T-cell (primary cell): ENCODE measurements at regions not wholly inside any gene's neighbourhood (a gene's known extent, or its start where the extent isn't known, plus 50 kb on each side); places are given as distances from the start of the nearest gene placed in this dataset.

ENCODE experiments used
- ATAC-seq, 4 experiments: fragments of 200-7000 bp in 3 of 4; fragments of 150-1000 bp in 1 of 4; cut with Tn5 transposase; replicated peaks in 1 of 4; 1 replicate in 3 of 4; 2 replicates in 1 of 4; pipeline ENCODE4 v1.10.0; 2021; ENCODE audit warnings: moderate library complexity in 3 of 4, mild to moderate bottlenecking in 2 of 4, moderate number of reproducible peaks in 1 of 4
- CTCF ChIA-PET, 2 donors: fragments of 300-600 bp; sonication (Branson Sonifier 250); formaldehyde crosslinking; loops; one replicate each; lab custom pipeline; 2022; ENCODE audit warnings: antibody characterized with exemption in 2 of 2; lab: Charles Lee
- POLR2A ChIA-PET, 2 donors: fragments of 300-600 bp; sonication (Branson Sonifier 250); formaldehyde crosslinking; loops; one replicate each; lab custom pipeline; 2022; ENCODE audit warnings: antibody characterized with exemption in 2 of 2; lab: Charles Lee
- DNase-seq, 35 experiments: peaks; one replicate each; pipeline versions ENCODE4 v3.0.0 to v3.0.0-alpha.2; 2013 to 2023
- H3K27ac ChIP-seq: one replicate; pipeline ENCODE4 v1.5.1; 2013; ENCODE audit warnings: low read length
- H3K27me3 ChIP-seq, 2 experiments: replicated peaks in 1 of 2; 1 replicate in 1 of 2; 2 replicates in 1 of 2; pipeline versions ENCODE4 v1.6.1 to v1.7.0; 2013; ENCODE audit warnings: low read length in 1 of 2, mixed read lengths in 1 of 2; ENCODE audit not compliant: control insufficient read depth in 2 of 2, insufficient read depth in 2 of 2; ENCODE audit errors: extremely low read depth in 1 of 2
- H3K36me3 ChIP-seq, 2 donors: 1 replicate in 1 of 2; 2 replicates in 1 of 2; pipeline versions ENCODE4 v1.6.1 to v1.7.0; 2013; ENCODE audit warnings: low read length in 1 of 2; ENCODE audit not compliant: control insufficient read depth in 2 of 2, insufficient read depth in 1 of 2; ENCODE audit errors: extremely low read depth in 1 of 2
- H3K4me1 ChIP-seq, 2 experiments: 1 replicate in 1 of 2; 2 replicates in 1 of 2; pipeline versions ENCODE4 v1.6.1 to v1.7.0; 2013; ENCODE audit warnings: low read length in 2 of 2, mixed read lengths in 1 of 2; ENCODE audit not compliant: insufficient read depth in 2 of 2, control insufficient read depth in 1 of 2; ENCODE audit errors: extremely low read depth in 1 of 2
- H3K4me3 ChIP-seq, 2 donors: 1 replicate in 1 of 2; 2 replicates in 1 of 2; pipeline versions ENCODE4 v1.5.1 to v1.7.0; 2013; ENCODE audit warnings: mild to moderate bottlenecking in 2 of 2, low read length in 1 of 2, moderate library complexity in 1 of 2; ENCODE audit not compliant: control insufficient read depth in 1 of 2; ENCODE audit errors: extremely low read depth in 1 of 2
- H3K9me3 ChIP-seq: 2 replicates; pipeline ENCODE4 v1.7.0; 2013
- H3K27ac Mint-ChIP-seq, 2 donors: one replicate each; pipeline ENCODE4 v1.8.0; 2020 to 2021; ENCODE audit warnings: mild to moderate bottlenecking in 2 of 2, mixed read lengths in 2 of 2
- H3K27me3 Mint-ChIP-seq, 2 donors: one replicate each; pipeline ENCODE4 v1.8.0; 2021 to 2022; ENCODE audit warnings: mixed read lengths in 2 of 2
- H3K36me3 Mint-ChIP-seq: one replicate; pipeline ENCODE4 v1.8.0; 2021; ENCODE audit warnings: mixed read lengths
- H3K4me1 Mint-ChIP-seq, 3 donors: one replicate each; pipeline ENCODE4 v1.8.0; 2020 to 2022; ENCODE audit warnings: mixed read lengths in 3 of 3, mild to moderate bottlenecking in 1 of 3
- H3K4me3 Mint-ChIP-seq, 3 donors: one replicate each; pipeline ENCODE4 v1.8.0; 2020 to 2022; ENCODE audit warnings: mild to moderate bottlenecking in 3 of 3, mixed read lengths in 3 of 3, moderate library complexity in 3 of 3
- H3K9me3 Mint-ChIP-seq, 3 donors: one replicate each; pipeline ENCODE4 v1.8.0; 2020 to 2022; ENCODE audit warnings: mixed read lengths in 3 of 3
- WGBS: methylation state at CpG from one replicate; pipeline ENCODE4 v1.1.5; 2013; ENCODE audit warnings: missing lambda C conversion rate; ENCODE audit not compliant: insufficient coverage; 5-methylcytosine and 5-hydroxymethylcytosine counted together

DNA sequence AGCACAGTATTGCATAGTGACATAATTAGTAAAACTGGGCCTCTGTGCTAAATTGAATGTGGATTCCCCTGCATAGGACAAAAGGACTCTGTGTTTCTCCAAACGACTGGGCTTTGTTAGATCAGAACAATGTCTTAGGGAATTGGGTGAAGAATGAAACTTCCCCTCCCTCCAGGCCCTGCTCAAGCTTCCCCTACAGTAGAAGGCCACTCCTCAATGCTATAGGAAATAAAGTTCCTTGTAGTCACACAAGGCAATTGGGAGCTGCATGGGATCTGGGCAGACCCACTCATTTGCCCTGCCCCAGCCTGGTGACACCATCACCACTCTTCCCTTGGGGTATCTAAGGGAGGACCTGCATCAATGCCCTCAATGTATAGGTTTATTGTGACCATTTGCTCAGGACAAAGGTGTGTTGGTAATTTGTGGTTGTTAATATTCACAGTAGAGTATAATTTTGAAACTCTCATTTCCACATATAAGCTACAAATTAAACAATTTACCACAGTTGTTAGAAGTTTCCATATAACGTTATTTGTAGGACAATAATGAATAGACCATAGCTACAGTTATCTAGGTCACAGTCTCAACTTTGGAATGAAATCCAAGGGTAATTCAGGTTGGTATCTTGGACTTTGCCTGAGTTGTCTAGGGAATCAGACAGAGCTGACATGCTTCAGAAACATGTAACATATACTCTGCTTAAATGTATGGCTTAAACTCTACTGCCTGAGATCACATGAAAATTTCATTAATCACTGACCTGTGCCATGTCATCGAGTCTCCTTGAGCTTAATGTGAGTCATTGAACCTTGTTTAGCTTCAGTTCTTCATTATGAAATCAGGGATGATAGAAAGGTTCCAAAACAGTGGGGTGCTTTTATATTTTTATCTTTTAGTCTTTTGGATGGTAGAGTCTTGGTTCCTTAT is 64.8 kb upstream of the DARS1 start:
- POLR2A ChIA-PET = no interaction called here
- Mint-ChIP-seq H3K27ac (peak overlapping the region; percentile 95 to 96), H3K36me3 (no peaks in the 10 kb centered on the region), H3K4me1 (peaks cover 87 to 93% (median 90%) of the 10 kb centered on the region in 3 donors), H3K4me3 (peak overlapping the region in 1 of 3 donors; percentile 65), H3K9me3 (peaks cover 0 to 4% (median 0%) of the 10 kb centered on the region in 3 donors), H3K27me3 (no peaks in the 10 kb centered on the region)
- WGBS = no CpG with 5 or more reads among the region's 3 CpGs
- no peaks in the 10 kb centered on the region for H3K27me3 ChIP-seq
- no peak overlapping the region for H3K4me3 ChIP-seq
- H3K27ac ChIP-seq = peak overlapping the region; percentile 70
- peaks cover 34 to 48% of the 10 kb centered on the region in 2 experiments for H3K4me1 ChIP-seq
- H3K36me3 ChIP-seq = no peaks in the 10 kb centered on the region
- CTCF ChIA-PET = interaction anchor here in 1 of 2 donors (0.8 to 1.3 kb wide), 3 partner anchors 86 to 332 kb away, joined by 3 read pairs; no protein-coding TSS in a partner anchor
- H3K9me3 ChIP-seq = no peaks in the 10 kb centered on the region
- DNase-seq = no peak
- ATAC-seq = no peak

DNA sequence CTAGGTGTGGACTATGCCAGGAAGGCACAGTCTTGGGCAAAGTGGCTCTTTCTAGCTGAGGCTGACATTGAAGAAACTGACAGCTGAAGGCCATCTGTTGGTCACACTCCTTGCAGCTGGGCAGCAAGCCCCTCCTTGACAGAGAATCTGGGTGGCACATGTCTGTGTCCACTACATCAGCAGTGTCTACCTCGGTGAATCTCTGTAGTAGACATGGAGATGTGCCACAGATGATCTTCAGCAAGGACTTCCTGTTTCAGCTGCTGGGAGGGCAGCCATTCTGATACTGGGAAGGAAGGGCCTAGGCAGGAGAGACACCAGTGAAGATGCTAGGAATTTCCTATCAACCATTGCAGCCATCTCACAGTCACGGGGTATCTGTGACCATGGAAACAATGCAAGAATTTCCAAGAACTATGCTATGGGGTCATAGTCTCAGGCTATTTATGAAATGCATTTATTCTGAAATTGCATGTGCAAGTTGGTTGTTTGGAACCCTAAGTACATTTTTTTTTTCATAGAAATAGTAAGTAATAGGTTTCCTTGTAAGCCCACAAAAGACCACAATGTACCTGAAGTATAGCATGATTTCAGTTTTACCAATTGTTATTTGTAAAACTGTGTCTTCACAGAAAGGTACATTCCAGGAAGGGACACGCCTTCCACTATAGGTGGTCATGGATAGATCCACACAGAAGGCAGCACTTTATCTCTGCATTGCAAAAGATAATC is 63.8 kb upstream of the DARS1 start:
- no peaks in the 10 kb centered on the region for H3K36me3 Mint-ChIP-seq
- no peak for DNase-seq
- peak overlapping the region; percentile 95 to 96 for H3K27ac Mint-ChIP-seq
- H3K4me3 Mint-ChIP-seq = peak overlapping the region in 2 of 3 donors; percentile 9 to 65
- POLR2A ChIA-PET = interaction anchor here in 1 of 2 donors (0.5 kb wide), 1 partner anchor 39 kb away, joined by 4 read pairs; no protein-coding TSS in a partner anchor
- H3K27me3 ChIP-seq = no peaks in the 10 kb centered on the region
- CTCF ChIA-PET = interaction anchor here in 1 of 2 donors (0.7 kb wide), 1 partner anchor 13 kb away, joined by 4 read pairs; no protein-coding TSS in a partner anchor
- H3K27ac ChIP-seq = peak overlapping the region; percentile 40
- H3K4me1 ChIP-seq = peaks cover 35 to 39% of the 10 kb centered on the region in 2 experiments
- H3K36me3 ChIP-seq = no peaks in the 10 kb centered on the region
- H3K9me3 ChIP-seq = no peaks in the 10 kb centered on the region
- peaks cover 0 to 6% (median 0%) of the 10 kb centered on the region in 3 donors for H3K9me3 Mint-ChIP-seq
- peak in 3 of 4 experiments; percentile 16 to 25 (median 22) for ATAC-seq
- no peak overlapping the region for H3K4me3 ChIP-seq
- WGBS = 57% methylated on average over 1 of the region's 3 CpGs
- peaks cover 82 to 93% (median 87%) of the 10 kb centered on the region in 3 donors for H3K4me1 Mint-ChIP-seq
- H3K27me3 Mint-ChIP-seq = no peaks in the 10 kb centered on the region

DNA sequence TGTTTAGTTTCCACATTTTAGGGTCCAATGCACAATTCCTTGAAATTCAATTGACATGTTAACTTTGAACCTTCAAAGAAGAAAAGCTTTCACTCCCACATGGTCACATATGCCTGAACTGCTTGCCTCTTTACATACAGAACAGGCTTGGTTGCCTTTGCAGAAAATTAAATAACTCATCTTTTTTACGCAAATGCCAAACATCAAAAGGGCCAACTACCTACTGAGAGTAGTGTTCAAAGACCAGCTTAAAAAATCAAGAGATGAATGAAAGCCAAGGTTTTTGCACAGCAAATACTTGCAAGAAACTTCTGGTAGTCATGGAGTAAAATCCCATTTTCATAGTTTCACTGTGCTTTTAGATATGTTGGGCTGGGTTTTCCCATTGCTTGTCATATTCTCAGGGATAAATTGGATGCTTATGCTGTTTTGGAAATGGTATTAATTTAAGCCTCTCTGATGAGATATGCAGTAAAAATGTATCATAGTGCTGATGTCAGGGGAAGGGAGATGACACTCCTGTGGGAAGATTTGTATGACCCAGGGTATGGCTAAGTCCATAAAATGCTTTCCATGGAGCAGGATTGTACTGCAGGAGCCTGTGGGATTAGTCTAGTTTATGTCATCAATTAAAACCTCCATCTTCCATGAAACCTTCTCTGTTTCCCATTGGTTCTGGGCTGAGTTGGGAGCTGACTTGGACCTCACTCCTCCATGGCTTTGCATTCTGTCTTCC is 60.6 kb upstream of the DARS1 start:
- no CpG with 5 or more reads among the region's 1 CpG for WGBS
- DNase-seq (no peak), ATAC-seq (peak in 1 of 4 experiments; percentile 63)
- Histone ChIP-seq H3K4me3 (no peak overlapping the region), H3K9me3 (no peaks in the 10 kb centered on the region), H3K36me3 (no peaks in the 10 kb centered on the region), H3K27me3 (no peaks in the 10 kb centered on the region), H3K4me1 (peaks cover 20 to 25% of the 10 kb centered on the region in 2 experiments), H3K27ac (no peak overlapping the region)
- H3K4me1 Mint-ChIP-seq = peaks cover 55 to 66% (median 61%) of the 10 kb centered on the region in 3 donors
- no peak overlapping the region for H3K27ac Mint-ChIP-seq
- no peaks in the 10 kb centered on the region for H3K36me3 Mint-ChIP-seq
- H3K27me3 Mint-ChIP-seq = no peaks in the 10 kb centered on the region
- POLR2A ChIA-PET = no interaction called here
- CTCF ChIA-PET = interaction anchor here (0.6 to 1.2 kb wide), 2 partner anchors 10 to 17 kb away, joined by 3 to 5 read pairs; no protein-coding TSS in a partner anchor
- no peak overlapping the region for H3K4me3 Mint-ChIP-seq
- peaks cover 0 to 6% (median 0%) of the 10 kb centered on the region in 3 donors for H3K9me3 Mint-ChIP-seq

DNA sequence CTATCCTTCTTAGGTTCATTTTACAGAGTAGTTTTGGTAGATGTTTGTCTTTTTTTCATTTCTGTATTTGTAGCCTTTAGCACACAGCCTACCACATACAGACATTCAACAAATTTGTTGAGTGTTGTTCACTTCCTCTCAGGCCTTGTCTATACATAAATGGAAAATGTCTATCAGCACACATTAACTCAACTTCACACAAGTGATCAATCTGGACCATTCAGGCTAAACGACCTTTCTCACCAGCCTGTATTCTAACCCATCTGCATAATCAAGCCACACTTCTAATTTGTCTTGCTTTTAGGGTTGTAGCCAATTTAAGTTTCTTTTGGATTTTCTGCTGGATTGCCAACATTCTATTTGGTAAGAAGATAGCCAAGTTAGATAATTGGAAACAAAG is 59.9 kb upstream of the DARS1 start:
- H3K4me3 Mint-ChIP-seq = no peak overlapping the region
- no peaks in the 10 kb centered on the region for H3K27me3 Mint-ChIP-seq
- ChIA-PET CTCF (interaction anchor here in 1 of 2 donors (0.6 kb wide), 1 partner anchor 18 kb away, joined by 3 read pairs; no protein-coding TSS in a partner anchor), POLR2A (no interaction called here)
- H3K4me1 ChIP-seq = peaks cover 18 to 19% of the 10 kb centered on the region in 2 experiments
- H3K27ac ChIP-seq = no peak overlapping the region
- H3K4me3 ChIP-seq = no peak overlapping the region
- H3K36me3 ChIP-seq = no peaks in the 10 kb centered on the region
- H3K36me3 Mint-ChIP-seq = no peaks in the 10 kb centered on the region
- H3K27ac Mint-ChIP-seq = no peak overlapping the region
- H3K9me3 Mint-ChIP-seq = peaks cover 0 to 6% (median 0%) of the 10 kb centered on the region in 3 donors
- no peaks in the 10 kb centered on the region for H3K9me3 ChIP-seq
- ATAC-seq = no peak
- H3K4me1 Mint-ChIP-seq = peaks cover 49 to 60% (median 55%) of the 10 kb centered on the region in 3 donors
- no peaks in the 10 kb centered on the region for H3K27me3 ChIP-seq
- DNase-seq = no peak
- WGBS = no CpG with 5 or more reads among the region's 1 CpG
